ENCODE measurements at regions not wholly inside any gene's neighbourhood (a gene's known extent, or its start where the extent isn't known, plus 50 kb on each side); places are given as distances from the start of the nearest gene placed in this dataset.
"Not testable (repeated sequence)": the region's sequence is repeated elsewhere in the genome, so short reads cannot be mapped to it uniquely, and the experiment has no call there.

GRCh38 chr16:29139261-29139802 lies 154.5 kb downstream of the LAT start:
- H3K27me3 Mint-ChIP-seq (ENCODE audit: insufficient read depth): peaks cover 33% of the 10 kb centered on the region
- no peak for TF ChIP-seq CTCF (IDR thresholded peaks at IDR 0.05)
- H3K4me3 Mint-ChIP-seq: no peak overlapping the region
- no peak overlapping the region for H3K27ac Mint-ChIP-seq
- H3K9me3 Mint-ChIP-seq: no peaks in the 10 kb centered on the region
- DNase-seq: no peak
- no peaks in the 10 kb centered on the region for H3K4me1 Mint-ChIP-seq (ENCODE audit: low read depth)
- H3K36me3 Mint-ChIP-seq (ENCODE audit: low read depth): no peaks in the 10 kb centered on the region

GRCh38 chr16:29138698-29139097 lies 153.8 kb downstream of the LAT start:
- not testable (repeated sequence) for DNase-seq; H3K4me1 Mint-ChIP-seq (ENCODE audit: low read depth); H3K4me3 Mint-ChIP-seq; H3K9me3 Mint-ChIP-seq; H3K27ac Mint-ChIP-seq; H3K36me3 Mint-ChIP-seq (ENCODE audit: low read depth)
- H3K27me3 Mint-ChIP-seq (ENCODE audit: insufficient read depth): peaks cover 33% of the 10 kb centered on the region

- H3K9me3 Mint-ChIP-seq; H3K27ac Mint-ChIP-seq; H3K36me3 Mint-ChIP-seq (ENCODE audit: low read depth); H3K4me1 Mint-ChIP-seq (ENCODE audit: low read depth); H3K4me3 Mint-ChIP-seq; DNase-seq: not testable (repeated sequence)
- peaks cover 36% of the 10 kb centered on the region for H3K27me3 Mint-ChIP-seq (ENCODE audit: insufficient read depth)
These were observed 153.2 kb downstream of the LAT start for GRCh38 chr16:29137894-29138662.

- not testable (repeated sequence) for H3K27ac Mint-ChIP-seq; H3K9me3 Mint-ChIP-seq; H3K4me3 Mint-ChIP-seq; H3K36me3 Mint-ChIP-seq (ENCODE audit: low read depth); H3K4me1 Mint-ChIP-seq (ENCODE audit: low read depth); DNase-seq
- H3K27me3 Mint-ChIP-seq (ENCODE audit: insufficient read depth): peaks cover 36% of the 10 kb centered on the region
These were observed 152.6 kb downstream of the LAT start for GRCh38 chr16:29137461-29137860.

- H3K36me3 Mint-ChIP-seq (ENCODE audit: low read depth); H3K27ac Mint-ChIP-seq; H3K4me3 Mint-ChIP-seq; H3K9me3 Mint-ChIP-seq; DNase-seq; H3K4me1 Mint-ChIP-seq (ENCODE audit: low read depth): not testable (repeated sequence)
- peaks cover 36% of the 10 kb centered on the region for H3K27me3 Mint-ChIP-seq (ENCODE audit: insufficient read depth)
These were observed 152.1 kb downstream of the LAT start for GRCh38 chr16:29136916-29137315.

GRCh38 chr16:29136046-29136696 lies 151.3 kb downstream of the LAT start:
- H3K27me3 Mint-ChIP-seq (ENCODE audit: insufficient read depth): peaks cover 36% of the 10 kb centered on the region
- H3K4me1 Mint-ChIP-seq (ENCODE audit: low read depth); H3K27ac Mint-ChIP-seq; H3K4me3 Mint-ChIP-seq; H3K9me3 Mint-ChIP-seq; H3K36me3 Mint-ChIP-seq (ENCODE audit: low read depth); DNase-seq: not testable (repeated sequence)

GRCh38 chr16:29135098-29135497 lies 150.2 kb downstream of the LAT start:
- not testable (repeated sequence) for DNase-seq; H3K36me3 Mint-ChIP-seq (ENCODE audit: low read depth); H3K27ac Mint-ChIP-seq; H3K4me3 Mint-ChIP-seq; H3K4me1 Mint-ChIP-seq (ENCODE audit: low read depth); H3K9me3 Mint-ChIP-seq
- H3K27me3 Mint-ChIP-seq (ENCODE audit: insufficient read depth): peaks cover 32% of the 10 kb centered on the region

- H3K27me3 Mint-ChIP-seq (ENCODE audit: insufficient read depth): peaks cover 29% of the 10 kb centered on the region
- H3K9me3 Mint-ChIP-seq; H3K4me1 Mint-ChIP-seq (ENCODE audit: low read depth); H3K36me3 Mint-ChIP-seq (ENCODE audit: low read depth); H3K27ac Mint-ChIP-seq; H3K4me3 Mint-ChIP-seq; DNase-seq: not testable (repeated sequence)
These were observed 149.0 kb downstream of the LAT start for GRCh38 chr16:29133681-29134430.

- H3K36me3 Mint-ChIP-seq (ENCODE audit: low read depth); DNase-seq; H3K9me3 Mint-ChIP-seq; H3K4me3 Mint-ChIP-seq; H3K4me1 Mint-ChIP-seq (ENCODE audit: low read depth); H3K27ac Mint-ChIP-seq: not testable (repeated sequence)
- H3K27me3 Mint-ChIP-seq (ENCODE audit: insufficient read depth): peaks cover 22% of the 10 kb centered on the region
These were observed 148.0 kb downstream of the LAT start for GRCh38 chr16:29132869-29133268.

GRCh38 chr16:29132444-29132843 lies 147.6 kb downstream of the LAT start:
- not testable (repeated sequence) for DNase-seq; H3K4me1 Mint-ChIP-seq (ENCODE audit: low read depth); H3K4me3 Mint-ChIP-seq; H3K9me3 Mint-ChIP-seq; H3K36me3 Mint-ChIP-seq (ENCODE audit: low read depth); H3K27ac Mint-ChIP-seq
- peaks cover 20% of the 10 kb centered on the region for H3K27me3 Mint-ChIP-seq (ENCODE audit: insufficient read depth)

GRCh38 chr16:29130901-29131851 lies 146.3 kb downstream of the LAT start:
- not testable (repeated sequence) for H3K9me3 Mint-ChIP-seq; H3K36me3 Mint-ChIP-seq (ENCODE audit: low read depth); H3K4me3 Mint-ChIP-seq; H3K27ac Mint-ChIP-seq; H3K4me1 Mint-ChIP-seq (ENCODE audit: low read depth)
- peaks cover 18% of the 10 kb centered on the region for H3K27me3 Mint-ChIP-seq (ENCODE audit: insufficient read depth)
- peak; percentile 28 for DNase-seq

Measured in HFFc6 (cell line).